GM21360 (cell line): ENCODE measurements at regions not wholly inside any gene's neighbourhood (a gene's known extent, or its start where the extent isn't known, plus 50 kb on each side); places are given as distances from the start of the nearest gene placed in this dataset.

ENCODE experiments used
- ATAC-seq: cut with Tn5 transposase; IDR thresholded peaks from one replicate; pipeline ENCODE4 v1.9.1; 2021; ENCODE audit warnings: mild to moderate bottlenecking, moderate library complexity; ENCODE audit not compliant: unreplicated experiment

DNA sequence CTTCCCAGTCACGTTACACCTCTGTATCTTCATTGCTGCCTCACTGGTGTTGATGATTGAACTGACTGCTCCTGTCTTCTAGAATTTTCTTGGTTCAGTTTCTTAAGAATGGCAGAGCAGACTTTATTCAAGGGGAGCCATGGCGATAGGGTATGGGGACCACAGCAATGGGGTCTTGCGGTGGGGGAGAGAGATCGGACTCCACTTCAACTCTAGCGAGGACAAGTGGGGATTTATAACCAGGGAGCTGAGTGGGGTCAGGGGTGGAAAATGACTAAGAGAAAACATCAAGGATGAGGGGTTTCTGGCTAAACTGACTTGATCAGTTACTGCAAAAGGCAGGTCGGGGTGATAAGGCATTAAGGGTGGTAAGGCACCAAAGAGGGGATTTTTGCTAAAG is 156.4 kb downstream of the CD83 start:
- ATAC-seq: no peak

DNA sequence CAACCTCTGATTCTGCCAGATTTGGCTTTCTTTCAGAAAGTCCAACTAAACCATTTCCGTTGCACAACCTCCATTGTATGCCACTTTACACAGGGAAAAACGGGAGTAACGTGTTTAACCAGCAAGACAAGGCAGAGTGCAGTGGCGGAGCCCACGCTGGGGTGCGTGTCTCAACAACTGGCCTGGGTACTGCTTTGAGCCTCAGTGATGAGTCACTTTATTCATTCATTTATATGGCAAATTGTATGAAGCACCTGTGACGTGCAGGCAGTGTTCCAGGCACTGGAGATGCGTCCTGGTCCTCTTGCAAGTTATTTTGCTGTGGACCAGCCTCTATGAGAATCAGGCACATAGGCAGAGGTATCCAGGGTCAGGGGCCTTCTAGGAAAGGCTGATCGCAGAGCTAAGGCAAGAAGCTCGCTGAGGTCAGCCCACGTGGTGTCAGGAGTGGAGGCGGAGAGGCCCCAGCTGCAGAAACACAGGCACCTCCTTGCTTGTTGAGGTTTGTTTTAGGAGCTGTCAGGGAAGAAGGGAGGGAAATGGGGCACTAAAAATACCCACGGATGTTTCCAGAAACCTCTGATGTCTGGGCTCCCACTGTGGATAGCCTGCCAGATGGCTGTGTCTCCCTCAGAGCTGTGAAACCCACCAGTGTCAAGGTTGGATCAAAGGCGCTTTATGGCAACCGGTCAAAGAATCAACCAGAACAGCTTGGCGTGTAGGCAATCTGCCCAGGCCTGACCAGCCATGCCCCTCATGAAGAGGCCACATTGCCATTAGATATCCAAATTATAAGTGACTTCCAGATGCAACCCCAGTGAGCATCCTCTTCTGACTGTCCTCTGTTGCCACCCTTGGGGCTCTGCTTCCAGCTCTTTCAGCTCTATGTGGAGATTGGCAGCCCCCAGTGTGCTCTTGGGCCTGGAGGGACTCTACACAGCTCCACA is 157.2 kb downstream of the CD83 start:
- no peak for ATAC-seq

DNA sequence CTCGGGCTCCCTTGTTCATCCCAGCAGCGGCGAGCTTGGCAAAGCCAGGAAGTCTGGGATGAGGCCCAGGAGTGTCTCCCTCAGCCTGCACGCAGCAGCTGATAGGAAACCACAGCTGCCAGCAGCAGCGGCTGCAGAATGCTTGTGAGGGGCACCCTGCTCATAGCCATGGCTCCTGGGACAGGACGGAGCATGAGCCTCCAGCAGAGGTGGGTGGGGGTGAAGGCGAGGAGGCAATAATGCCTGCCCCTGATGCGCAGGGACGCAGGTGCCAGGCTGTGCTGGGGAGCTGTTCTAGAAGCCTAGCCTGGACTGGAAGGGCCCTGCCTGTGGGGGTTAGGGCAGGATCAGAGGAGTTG is 157.9 kb downstream of the CD83 start:
- ATAC-seq: no peak

DNA sequence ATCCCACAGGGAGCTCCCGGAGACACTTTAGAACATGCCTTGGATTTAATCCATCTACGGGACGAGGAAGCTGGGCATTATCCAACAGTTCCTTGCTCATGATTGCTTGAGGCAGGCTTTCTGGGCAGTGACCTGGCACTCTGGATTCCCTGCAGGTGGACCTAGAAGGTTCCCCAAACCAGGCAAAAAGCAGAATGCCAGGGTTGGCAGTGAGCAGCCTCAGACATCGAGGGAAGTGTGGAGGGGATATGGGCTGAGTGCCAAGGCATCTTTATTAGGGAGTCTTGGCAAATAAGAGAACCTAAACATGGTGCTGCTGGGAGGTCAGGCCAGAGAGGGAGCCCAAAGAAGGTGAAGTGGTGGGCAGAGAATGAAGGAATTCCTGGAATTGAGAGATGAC is 158.5 kb downstream of the CD83 start:
- no peak for ATAC-seq

DNA sequence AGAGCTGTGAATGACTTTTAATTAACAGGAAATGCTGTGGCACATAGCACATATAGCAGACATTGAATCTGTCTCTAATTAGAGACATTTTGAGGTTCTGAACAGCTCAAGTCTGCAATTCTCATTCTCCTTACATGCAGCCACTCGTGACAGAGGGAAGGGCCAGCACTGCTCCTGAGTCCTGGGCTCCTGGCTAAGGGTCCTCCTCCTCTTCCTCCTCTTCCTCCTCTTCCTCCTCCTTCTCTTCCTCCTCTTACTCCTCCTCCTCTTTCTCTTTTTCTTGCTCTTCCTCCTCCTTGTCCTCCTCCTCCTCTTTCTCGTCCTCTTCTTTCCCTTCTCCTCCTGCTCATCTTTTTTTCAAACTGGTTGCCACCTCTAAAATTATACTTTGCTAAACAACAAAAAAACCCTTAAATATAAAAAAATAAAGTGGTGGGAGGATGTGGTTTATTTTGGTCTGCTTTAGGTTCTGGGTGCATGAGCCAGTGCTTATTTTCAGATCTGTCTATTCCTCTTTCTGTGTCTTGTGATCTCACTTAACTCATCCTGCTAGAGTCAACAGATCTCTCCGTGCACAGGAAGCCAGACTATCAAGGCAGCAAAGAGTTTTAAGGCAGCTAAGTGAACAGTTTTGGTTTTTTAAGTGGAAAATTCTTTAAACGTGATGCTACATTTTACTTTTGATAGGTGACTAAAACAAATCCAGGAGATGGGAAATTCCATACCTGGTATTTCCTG is 159.3 kb downstream of the CD83 start:
- peak; percentile 88 for ATAC-seq

DNA sequence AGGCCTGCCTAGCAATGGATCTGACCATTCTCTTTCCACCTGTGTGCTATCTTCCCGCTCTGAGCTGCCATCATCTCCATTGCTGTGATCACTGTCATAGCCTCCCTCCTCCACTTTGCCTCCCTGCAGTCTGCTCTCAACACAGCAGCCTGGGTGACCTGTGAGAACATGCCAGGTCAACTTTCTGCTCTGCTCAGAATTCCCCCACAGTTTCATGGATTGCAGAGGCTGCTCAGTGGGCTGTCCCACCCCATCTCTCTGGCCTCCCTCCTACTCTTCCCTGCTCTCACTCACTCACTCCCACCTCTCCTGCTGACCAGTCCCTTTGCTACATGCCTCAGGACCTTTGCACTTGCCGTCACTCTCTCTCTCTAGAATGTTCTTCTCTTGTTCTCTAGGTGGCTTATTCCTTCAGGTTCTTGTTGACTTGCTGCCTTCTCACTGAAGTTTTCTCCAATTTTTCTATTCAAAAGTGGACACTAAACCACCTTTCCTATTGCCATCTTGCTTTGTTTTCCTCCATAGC is 159.9 kb downstream of the CD83 start:
- peak; percentile 37 for ATAC-seq

DNA sequence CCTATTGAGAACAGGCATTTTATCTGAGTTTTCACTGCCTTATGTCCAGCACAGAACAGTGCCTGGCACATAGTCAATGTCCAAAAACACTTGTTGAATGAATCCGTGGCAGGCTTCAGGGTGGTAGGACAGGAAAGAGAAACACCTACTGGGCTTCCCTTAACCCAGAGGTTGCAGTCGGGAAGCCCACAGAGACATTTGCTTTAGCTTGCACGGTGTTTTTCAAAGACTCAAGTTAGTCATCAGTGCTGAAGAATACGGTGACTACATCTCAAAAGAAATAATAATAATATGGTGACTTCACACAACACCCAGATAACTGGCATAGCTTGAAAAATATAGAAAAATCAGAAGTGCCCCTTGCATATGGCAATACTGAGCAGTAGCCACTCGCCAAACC is 160.4 kb downstream of the CD83 start:
- no peak for ATAC-seq

DNA sequence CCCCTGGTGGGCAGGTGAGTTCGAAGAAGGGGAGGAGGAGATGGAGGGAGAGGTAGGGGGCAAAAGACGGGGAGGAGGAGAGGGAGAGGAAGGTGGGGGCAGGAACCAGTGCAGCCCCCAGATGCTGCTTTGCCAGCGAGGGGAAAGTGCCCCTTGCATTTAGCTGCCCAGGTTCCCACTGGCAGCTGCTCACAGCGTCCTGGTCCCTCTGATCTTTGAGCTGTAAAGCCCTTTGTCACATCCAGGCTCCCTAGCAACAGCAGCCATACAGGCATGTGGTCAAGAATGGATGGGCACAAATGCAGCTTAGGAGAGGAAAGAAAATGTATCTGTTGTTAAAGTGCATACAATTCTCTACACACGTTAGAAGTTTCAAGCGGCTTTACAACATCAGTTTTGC is 160.9 kb downstream of the CD83 start:
- ATAC-seq: no peak

DNA sequence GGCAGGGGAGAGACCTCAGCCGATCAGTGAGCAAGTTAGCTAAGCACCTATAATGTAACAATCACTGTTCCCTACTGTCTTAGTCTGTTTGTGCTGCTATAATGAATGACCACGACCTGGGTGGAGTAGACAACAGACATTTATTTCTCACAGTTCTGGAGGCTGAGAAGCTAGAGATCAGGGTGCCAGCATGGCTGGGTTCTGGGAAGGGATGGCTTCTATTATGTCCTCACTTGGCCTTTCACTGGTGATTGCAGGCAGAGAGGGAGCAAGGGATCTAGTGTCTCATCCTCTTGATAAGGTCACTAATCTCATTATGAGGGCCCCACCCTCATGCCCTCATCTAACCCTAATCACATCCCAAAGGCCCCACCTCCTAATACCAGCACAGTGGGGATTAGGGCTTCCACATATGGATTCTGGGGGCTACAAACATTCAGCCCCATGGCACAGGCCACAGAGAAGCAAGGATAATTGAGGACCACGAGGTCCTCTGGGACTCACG is 162.5 kb downstream of the CD83 start:
- ATAC-seq: no peak

DNA sequence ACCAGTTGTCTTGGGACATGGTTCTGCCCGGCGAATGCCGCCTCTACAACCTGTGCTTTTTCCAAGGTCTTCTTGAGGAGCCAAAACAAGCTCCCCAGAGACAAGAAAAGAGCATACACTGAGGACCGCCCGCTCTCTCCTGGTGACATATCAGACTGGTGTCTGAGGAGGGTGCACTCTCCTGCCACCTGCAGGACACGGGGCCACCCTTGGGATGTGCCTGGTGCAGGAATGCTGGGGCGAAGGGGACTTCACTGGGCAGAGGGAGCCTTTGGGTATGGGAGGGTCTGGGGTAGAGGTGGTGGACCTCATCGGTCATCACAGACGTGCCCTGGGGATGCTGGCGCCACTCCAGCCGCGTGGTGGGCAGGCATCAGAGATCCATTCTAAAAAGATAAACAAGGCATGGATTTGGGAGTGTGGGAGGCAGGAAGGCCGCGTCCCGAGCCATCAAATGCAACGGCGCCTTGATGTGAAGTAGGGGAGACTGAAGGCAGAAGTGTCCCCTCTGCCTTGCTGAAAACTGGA is 163.3 kb downstream of the CD83 start:
- ATAC-seq: no peak

DNA sequence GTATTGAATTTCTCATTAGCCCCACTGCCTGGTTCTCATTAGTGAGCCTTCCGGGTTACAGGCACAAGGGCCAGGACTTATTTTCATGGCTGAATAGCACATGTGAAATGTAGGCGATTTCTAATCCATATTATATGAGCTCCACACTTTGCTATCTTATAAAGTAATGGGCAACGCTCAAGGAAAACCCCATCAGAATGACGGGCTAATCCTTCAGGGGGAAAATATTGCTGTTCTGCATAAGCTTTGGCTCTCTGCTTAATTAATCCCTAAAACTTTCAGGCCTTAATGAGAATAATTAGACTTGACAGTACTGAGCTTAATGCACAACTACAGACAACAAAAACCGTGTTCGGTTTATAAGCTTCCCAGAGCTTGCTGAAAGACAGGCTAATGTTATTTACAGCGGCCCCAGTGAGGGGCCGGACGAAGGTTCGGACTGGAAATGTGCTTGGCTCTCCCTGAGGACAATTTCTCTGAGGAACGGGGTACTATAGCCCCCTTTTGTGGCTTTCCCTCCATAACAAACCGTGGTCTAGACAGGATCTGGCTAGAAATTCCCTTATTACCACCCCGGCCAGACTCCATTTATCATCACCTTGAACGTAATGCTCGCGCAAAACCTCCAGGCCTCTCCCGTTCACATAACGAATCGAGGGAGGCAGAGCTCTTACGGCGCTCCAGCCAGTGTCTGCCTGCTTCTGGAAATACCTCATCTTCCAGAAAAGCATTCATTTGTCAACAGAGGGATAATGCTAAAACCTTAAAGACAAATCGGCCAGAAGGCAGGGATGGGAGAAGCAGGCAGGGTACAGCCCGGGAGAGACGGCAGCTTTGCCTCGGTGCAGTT is 164.5 kb downstream of the CD83 start:
- ATAC-seq: no peak

DNA sequence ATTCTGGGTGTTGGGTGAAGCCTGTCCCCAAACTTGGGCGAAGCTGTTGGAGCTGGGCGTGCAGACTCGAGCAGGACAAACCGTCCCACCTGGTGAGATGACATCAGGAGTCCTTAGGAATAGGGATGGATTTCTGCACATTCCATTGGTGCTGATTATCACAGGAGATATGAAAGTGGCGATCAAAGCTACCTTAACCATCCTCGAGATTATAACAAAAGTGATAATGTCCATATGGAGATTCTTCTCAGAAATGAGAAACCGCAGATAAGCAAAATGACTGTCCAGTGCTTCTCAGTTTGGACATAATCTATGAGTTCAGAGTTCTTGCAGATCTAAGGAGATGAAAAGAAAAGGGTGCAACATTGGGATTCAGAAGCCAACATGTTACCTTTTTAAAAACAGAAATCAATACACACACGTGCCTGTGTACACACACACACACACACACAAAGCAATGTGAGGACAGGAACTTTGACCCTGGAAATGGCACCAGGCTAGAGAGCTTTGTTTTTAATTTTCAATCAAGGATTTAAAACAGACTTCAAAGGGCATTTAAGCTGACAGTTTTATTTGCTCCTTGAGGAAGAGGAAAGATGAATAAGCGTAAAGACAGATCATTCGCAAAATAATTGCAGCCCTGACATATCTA is 165.4 kb downstream of the CD83 start:
- no peak for ATAC-seq

DNA sequence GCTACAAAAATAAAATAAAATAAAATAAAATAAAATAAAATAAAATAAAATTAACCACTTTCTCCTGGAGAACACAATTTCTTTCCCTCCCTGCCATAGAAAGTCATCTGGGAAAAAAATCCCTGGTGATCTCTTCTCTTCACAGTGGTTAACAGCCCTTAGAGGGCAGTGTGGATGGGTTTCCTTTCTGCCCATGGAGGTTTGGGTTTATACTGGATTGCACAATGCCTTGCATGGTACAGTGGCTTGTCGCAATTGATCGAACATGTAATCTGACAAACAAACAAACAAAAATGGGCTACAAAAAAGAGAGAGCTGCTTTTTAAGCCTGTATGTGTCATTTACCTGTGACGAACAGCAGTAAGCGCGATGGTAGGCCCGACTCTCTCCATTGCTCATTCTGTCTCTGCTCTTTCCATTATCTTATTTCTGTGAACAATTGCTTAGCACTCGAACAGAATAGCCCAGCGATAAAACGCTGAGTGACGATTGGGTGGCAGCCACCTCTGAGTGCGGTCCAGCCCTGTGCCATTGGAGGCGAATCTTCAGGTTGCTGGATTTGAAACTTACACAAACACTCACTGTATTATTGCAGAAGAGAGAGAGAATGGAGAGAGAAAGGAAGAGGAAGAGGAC is 166.1 kb downstream of the CD83 start:
- ATAC-seq: no peak

DNA sequence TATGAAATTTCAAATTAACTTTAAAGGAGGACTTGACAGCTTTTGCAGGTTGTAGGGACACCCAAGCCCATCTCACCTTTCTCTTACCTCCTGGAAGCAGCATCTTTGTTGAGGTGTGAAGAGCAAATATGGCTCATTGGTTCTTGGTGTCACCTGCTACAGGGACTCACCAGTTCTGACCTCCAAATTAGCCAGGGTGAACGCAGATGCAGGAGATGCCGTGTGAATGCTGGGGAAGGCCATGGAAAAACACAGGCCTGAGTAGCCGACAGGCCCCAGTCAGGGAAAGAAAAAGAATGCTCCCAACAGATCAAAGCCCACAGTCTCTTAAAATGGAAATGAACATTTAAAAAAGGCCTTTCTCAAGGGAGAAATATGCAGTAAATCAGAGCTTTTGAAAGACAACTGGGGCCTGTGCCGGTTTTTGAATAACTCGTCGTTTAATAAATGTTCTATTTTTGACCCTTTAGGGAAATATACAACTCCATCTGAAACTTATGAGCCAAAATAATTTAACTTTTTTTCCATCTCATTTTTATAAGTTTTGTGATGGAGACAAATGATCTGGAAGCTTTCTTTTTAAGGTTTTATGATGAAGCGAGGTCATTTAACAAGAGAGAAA is 167.5 kb downstream of the CD83 start:
- ATAC-seq: no peak

DNA sequence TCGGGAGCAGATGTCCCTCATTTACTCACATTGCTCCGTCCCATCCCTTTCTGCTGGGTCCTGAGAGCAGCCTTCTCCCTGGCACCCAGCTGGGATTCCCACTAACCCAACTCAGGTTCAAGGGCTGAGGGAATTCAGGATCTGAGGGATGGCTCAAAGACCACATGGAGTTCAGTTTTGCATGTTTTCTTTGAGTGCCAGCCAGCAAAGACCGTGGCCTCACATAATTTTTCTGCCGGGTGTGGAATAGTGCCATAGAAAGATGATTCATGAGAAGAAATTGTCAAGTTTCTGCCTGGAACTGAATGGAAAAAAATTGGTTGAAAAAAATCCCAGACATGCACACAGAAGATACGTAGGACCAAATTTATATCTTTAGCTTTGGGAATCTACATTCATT is 168.6 kb downstream of the CD83 start:
- ATAC-seq: no peak

DNA sequence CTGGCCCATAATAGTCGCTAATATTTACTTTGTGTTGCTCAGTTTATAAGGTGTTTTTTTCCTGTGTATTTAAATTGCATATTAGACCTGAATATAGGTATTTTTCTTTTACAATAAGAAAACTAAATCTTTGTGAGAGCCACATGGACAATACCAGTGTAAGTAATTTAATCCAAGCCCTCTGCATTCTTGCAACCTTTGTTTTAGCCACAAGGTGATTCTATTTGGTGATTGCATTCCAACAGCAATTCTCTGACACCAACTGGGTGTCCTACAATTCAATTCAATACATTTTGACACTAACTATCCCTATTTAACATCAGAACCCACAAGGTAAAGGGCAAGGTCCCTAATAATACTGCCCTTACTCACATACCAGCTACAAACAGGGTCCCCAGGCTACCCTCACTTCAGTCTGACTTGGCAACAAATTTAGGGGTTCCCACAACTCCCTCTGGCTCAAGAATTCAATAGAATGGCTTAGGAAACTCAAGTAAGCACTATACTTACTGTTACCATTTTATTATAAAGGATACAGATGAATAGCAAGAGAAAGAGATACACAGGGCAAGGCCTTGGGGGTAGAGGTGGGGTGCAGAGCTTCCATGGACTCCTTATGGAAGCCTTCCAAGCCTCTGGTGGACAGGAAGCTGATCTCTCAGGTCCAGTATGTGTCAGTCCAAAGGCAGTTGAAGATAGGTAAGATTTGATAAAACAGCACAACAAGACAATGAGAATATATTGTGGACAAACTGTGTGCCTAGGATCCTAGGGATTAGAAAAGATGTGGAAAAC is 169.3 kb downstream of the CD83 start:
- ATAC-seq: no peak

DNA sequence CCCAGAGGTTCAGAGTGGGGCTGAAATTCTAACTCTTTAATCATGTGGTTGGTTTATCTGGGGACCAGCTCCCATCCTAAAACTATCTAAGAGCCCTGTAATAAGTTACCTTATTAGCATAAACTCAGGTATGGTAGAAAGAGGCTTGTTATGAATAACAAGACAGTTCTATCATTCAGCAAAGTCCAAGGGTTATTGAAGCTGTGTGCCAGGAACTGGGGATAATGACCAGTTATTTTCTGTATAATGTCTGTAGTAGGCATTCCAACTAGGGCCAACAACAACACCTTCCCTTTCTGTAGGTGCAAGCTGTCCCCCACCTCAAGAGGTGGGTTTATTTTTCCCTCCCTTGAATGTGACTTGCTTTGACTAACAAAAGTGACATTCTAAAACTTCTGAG is 170.1 kb downstream of the CD83 start:
- ATAC-seq: no peak

DNA sequence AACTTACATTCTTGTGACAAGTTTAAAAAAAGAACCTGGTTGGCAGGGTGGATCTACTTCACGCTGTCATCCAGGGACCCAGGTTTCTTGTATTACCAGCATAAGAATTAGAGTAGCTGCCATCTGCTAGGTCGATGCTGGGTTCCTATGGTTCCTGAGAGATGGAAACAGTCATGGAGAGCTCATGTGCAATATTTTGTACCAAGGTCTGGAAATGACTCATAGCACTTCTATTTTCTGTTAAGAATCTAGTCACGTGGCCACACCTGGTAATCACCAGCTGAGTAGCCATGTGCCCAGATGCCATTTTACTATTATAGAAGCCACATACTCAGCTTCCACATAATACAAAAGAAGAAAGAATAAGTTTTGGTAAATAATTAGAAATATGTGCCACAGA is 171.3 kb downstream of the CD83 start:
- ATAC-seq: no peak
